ENCODE measurements at regions not wholly inside any gene's neighbourhood (a gene's known extent, or its start where the extent isn't known, plus 50 kb on each side); places are given as distances from the start of the nearest gene placed in this dataset.

DNA sequence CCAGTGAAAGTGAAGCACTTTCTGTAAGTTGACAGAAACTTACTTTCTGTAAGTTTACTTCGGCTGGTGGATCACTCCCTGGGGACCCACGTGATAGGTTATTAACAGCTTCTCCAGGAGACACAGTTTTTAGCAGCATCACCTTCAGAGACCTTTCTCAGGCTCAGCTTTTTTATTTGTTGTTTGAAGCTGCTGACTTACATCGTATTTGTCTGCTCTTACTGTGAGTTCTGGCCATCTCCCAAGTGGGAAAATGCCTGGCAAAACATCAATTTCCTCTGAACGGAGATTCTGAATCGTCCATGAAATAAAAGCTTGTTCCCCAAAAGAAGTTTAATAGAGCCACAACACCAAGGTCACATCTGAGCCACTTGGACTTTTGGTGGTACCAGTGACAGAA is 178.7 kb upstream of the PODXL start:
- no peak for TF ChIP-seq POLR2A (IDR thresholded peaks at IDR 0.05; ENCODE audit: low read depth, low read length)
- no peak for TF ChIP-seq GATA2 (IDR thresholded peaks at IDR 0.05; ENCODE audit: insufficient read depth, insufficient read length, low read depth, low read length)
- TF ChIP-seq CTCF (IDR thresholded peaks at IDR 0.05; ENCODE audit: extremely low read depth in 1 of 2, insufficient read depth in 1 of 2, low read depth in 1 of 2, low read length in 2 of 2), result no peak
- no peak for TF ChIP-seq JUN (IDR thresholded peaks at IDR 0.05; ENCODE audit: borderline replicate concordance, insufficient read depth, insufficient read length, low read depth)
- TF ChIP-seq, protein P1, sequence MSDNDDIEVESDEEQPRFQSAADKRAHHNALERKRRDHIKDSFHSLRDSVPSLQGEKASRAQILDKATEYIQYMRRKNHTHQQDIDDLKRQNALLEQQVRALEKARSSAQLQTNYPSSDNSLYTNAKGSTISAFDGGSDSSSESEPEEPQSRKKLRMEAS (IDR thresholded peaks at IDR 0.05; ENCODE audit: insufficient read depth, insufficient read length), result no peak
- TF ChIP-seq MYC (IDR thresholded peaks at IDR 0.05; ENCODE audit: low read depth, low read length), result no peak
- TF ChIP-seq POLR2AphosphoS5 (IDR thresholded peaks at IDR 0.05; ENCODE audit: insufficient read depth, low read depth, low read length), result no peak
- TF ChIP-seq EZH2 (IDR thresholded peaks at IDR 0.05; ENCODE audit: borderline replicate concordance, low read depth, low read length, severe bottlenecking), result no peak
- TF ChIP-seq FOS (IDR thresholded peaks at IDR 0.05; ENCODE audit: borderline replicate concordance, insufficient read depth, low read length), result no peak
